HG02885 (cell line): ENCODE measurements at regions not wholly inside any gene's neighbourhood (a gene's known extent, or its start where the extent isn't known, plus 50 kb on each side); places are given as distances from the start of the nearest gene placed in this dataset.

Experiments used
- ATAC-seq: cut with Tn5 transposase; IDR thresholded peaks from one replicate; pipeline ENCODE4 v1.9.1; 2021; ENCODE audit warnings: mild to moderate bottlenecking; ENCODE audit not compliant: unreplicated experiment, poor library complexity

GRCh38 chr1:172969611-172970010 is 81.1 kb downstream of the TNFSF18 start:
- no peak for ATAC-seq

DNA sequence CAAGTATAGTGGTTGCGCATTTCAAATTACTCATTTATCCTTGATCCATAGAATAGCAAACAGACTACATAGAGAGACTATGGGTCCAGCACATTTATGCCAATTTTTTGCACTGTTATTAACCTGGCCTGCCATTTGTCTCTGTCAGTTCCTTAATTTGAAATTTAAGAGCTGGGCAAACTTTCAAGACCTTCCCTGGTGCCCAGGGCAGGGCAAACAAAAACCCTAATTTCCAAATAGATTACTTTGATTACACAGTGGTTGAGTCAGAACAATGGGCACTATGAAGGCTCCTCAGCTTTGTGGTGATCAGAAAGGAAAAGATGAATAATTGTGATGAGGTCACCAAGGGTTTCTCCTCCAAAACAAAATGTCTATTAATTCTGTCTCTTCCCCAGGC is 80.6 kb downstream of the TNFSF18 start:
- ATAC-seq: no peak

- ATAC-seq: no peak
These were observed 79.5 kb downstream of the TNFSF18 start for GRCh38 chr1:172971241-172971640.

DNA sequence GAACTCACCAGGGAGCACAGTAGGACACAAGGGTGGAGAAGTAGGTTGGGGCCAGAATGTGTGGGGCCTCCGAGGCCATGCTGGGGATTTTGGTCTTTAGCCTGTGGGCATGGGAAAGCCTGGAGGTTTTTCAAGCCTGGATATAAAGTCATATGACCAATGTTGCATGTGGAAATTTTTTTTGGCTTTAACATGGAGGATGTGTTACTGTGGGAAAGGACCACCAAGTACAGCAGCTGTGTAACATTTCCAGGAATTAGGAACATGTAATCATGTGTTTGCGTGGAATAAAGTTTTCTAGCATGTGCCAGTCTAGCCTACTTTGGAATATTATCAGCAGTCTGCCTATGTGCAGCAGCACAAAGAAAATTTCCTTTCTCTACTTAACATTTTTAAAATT is 78.5 kb downstream of the TNFSF18 start:
- ATAC-seq: no peak

DNA sequence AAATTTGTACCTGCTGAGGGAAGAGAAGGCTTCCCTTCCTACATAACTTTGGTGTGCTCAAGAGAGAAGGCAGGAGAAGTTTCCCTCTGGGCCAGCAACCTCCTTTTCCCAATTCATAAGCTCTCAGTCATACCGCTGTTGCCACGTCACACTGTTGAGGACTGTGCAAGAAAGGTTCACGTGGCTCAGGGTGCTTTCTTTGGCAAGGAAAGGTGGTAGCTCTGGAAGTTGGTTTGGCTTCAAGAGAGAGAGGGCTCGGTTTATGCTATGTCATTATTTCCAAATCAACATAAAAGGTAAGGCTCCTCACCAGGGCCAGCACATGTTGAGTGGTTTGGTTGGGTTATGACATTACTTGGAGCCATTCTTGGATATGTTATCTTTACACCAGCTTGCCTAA is 77.3 kb downstream of the TNFSF18 start:
- ATAC-seq: no peak

DNA sequence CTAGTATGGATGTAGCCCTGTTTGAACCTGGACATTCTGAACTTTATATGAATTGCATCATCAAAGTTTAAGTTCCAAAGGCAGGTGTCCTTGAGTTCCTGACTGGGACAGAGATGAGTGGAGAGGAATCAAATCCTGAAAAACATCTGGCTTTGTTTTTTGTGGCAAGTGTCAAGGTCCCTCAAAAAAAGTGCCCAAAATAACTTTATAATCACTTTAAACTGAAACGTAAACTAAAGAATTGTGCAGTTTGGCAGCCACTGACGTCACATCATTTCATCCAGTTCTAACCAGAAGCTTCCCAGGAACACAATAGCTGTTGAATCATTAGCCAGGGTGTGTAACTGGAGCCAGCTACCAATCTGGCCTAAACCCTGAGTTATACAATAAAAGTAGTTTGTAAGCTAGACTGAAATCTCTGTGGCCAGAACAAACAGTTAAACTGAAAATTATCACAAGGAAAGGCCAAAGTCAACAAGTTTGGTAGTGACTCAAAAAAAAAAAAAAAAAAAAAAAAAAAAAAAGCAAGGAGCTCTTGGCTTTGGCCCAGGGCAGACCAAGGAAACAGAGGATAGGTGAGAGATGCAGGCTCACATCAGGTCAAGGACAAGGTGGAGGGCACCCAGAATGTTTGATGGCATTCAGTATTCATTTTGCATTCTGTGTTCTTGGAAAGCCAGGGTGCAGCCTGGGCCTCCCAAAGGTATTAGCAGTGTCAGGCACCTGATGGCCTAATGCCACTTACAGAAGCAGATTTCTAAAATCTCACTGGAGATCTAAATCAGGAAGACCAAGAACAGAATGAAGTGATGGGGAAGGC is 74.3 kb downstream of the TNFSF18 start:
- no peak for ATAC-seq

GRCh38 chr1:172977296-172978017 is 73.3 kb downstream of the TNFSF18 start:
- no peak for ATAC-seq

- no peak for ATAC-seq
These were observed 72.1 kb downstream of the TNFSF18 start for GRCh38 chr1:172978595-172978994.

GRCh38 chr1:172979828-172980227 is 70.9 kb downstream of the TNFSF18 start:
- ATAC-seq: no peak

DNA sequence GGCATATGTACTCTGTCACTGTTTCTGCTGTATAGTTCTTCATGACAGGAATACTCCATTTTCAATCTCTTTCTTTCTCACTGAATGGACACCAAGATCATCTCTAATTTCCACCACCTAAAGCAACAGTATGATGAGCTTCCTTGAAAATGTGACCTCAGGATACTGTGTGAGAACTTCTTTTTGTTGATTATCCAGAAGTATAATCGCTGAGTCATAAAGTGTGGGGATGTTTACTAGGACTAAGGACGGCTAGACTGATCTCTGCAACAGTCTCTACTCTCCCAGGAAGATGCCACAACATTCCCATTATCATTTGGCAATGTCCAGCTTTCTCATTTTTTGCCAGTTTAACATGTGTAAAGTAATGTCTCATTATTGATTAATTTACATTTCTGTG is 70.3 kb downstream of the TNFSF18 start:
- no peak for ATAC-seq

GRCh38 chr1:172980971-172981370 is 69.8 kb downstream of the TNFSF18 start:
- ATAC-seq: no peak
